H9 (cell line): ENCODE measurements at regions not wholly inside any gene's neighbourhood (a gene's known extent, or its start where the extent isn't known, plus 50 kb on each side); places are given as distances from the start of the nearest gene placed in this dataset.

Experiments used
- DNase-seq: peaks from one replicate; pipeline ENCODE4 v3.0.0-alpha.2; 2017
- H2AFZ ChIP-seq: one replicate; pipeline ENCODE4 v1.6.1; 2013; ENCODE audit warnings: mild to moderate bottlenecking, low read length, control low read depth, moderate library complexity
- H2AK5ac ChIP-seq: 2 replicates; pipeline ENCODE4 v1.6.1; 2013; ENCODE audit warnings: low read length, control low read depth, mixed read lengths; ENCODE audit not compliant: insufficient read length
- H2BK120ac ChIP-seq: one replicate; pipeline ENCODE4 v1.6.1; 2013; ENCODE audit warnings: low read depth, mild to moderate bottlenecking, low read length, control low read depth, inconsistent platforms; ENCODE audit not compliant: poor library complexity, severe bottlenecking
- H2BK12ac ChIP-seq: 2 replicates; pipeline ENCODE4 v1.6.1; 2013; ENCODE audit warnings: low read length, control low read depth, mixed read lengths, low read depth; ENCODE audit not compliant: insufficient read length
- H2BK15ac ChIP-seq: 2 replicates; pipeline ENCODE4 v1.6.1; 2013; ENCODE audit warnings: low read depth, low read length, control low read depth
- H2BK20ac ChIP-seq: one replicate; pipeline ENCODE4 v1.6.1; 2013; ENCODE audit warnings: low read depth, mild to moderate bottlenecking, low read length, control low read depth, inconsistent platforms; ENCODE audit not compliant: poor library complexity, severe bottlenecking
- H2BK5ac ChIP-seq: 2 replicates; pipeline ENCODE4 v1.6.1; 2013; ENCODE audit warnings: low read length, control low read depth, mixed read lengths; ENCODE audit not compliant: insufficient read length
- H3K14ac ChIP-seq: 2 replicates; pipeline ENCODE4 v1.6.1; 2013; ENCODE audit warnings: low read length, control low read depth; ENCODE audit not compliant: insufficient read depth
- H3K18ac ChIP-seq: 2 replicates; pipeline ENCODE4 v1.6.1; 2013; ENCODE audit warnings: low read depth, mild to moderate bottlenecking, mixed read lengths, low read length, control low read depth; ENCODE audit not compliant: insufficient read length
- H3K23ac ChIP-seq: 2 replicates; pipeline ENCODE4 v1.6.1; 2013; ENCODE audit warnings: low read length, control low read depth, mixed read lengths, low read depth; ENCODE audit not compliant: insufficient read length
- H3K23me2 ChIP-seq: 2 replicates; pipeline ENCODE4 v1.6.1; 2013; ENCODE audit warnings: low read depth, mild to moderate bottlenecking, mixed read lengths, low read length, control low read depth; ENCODE audit not compliant: insufficient read length, poor library complexity, severe bottlenecking
- H3K27ac ChIP-seq: 2 replicates; pipeline ENCODE4 v1.5.1; 2013; ENCODE audit warnings: low read length, control low read depth, mixed read lengths, low read depth; ENCODE audit not compliant: insufficient read length
- H3K27me3 ChIP-seq: 2 replicates; pipeline ENCODE4 v1.6.1; 2013; ENCODE audit warnings: low read length, control low read depth, inconsistent platforms; ENCODE audit not compliant: insufficient read depth
- H3K4ac ChIP-seq: 2 replicates; pipeline ENCODE4 v1.6.1; 2013; ENCODE audit warnings: low read depth, mild to moderate bottlenecking, control low read depth, inconsistent platforms, low read length, moderate library complexity
- H3K4me1 ChIP-seq: 2 replicates; pipeline ENCODE4 v1.6.1; 2013; ENCODE audit warnings: low read length, control low read depth, inconsistent platforms; ENCODE audit not compliant: insufficient read depth
- H3K4me2 ChIP-seq: 2 replicates; pipeline ENCODE4 v1.6.1; 2013; ENCODE audit warnings: low read length, control low read depth, mixed read lengths; ENCODE audit not compliant: insufficient read length, insufficient read depth
- H3K56ac ChIP-seq: 2 replicates; pipeline ENCODE4 v1.6.1; 2013; ENCODE audit warnings: low read depth, mild to moderate bottlenecking, mixed read lengths, low read length, control low read depth; ENCODE audit not compliant: insufficient read length
- H3K79me1 ChIP-seq: 2 replicates; pipeline ENCODE4 v1.6.1; 2013; ENCODE audit warnings: low read depth, mild to moderate bottlenecking, moderate library complexity, low read length, control low read depth, inconsistent platforms; ENCODE audit not compliant: insufficient read depth, poor library complexity, severe bottlenecking
- H3K79me2 ChIP-seq: 2 replicates; pipeline ENCODE4 v1.6.1; 2013; ENCODE audit warnings: low read length, control low read depth, inconsistent platforms; ENCODE audit not compliant: insufficient read depth
- H3K9ac ChIP-seq: 2 replicates; pipeline ENCODE4 v1.6.1; 2013; ENCODE audit warnings: low read length, control low read depth, mixed read lengths; ENCODE audit not compliant: insufficient read length; ENCODE audit errors: extremely low read depth
- H3K9me3 ChIP-seq: one replicate; pipeline ENCODE4 v1.6.1; 2013; ENCODE audit warnings: low read depth, low read length, inconsistent platforms; ENCODE audit not compliant: control insufficient read depth
- H3T11ph ChIP-seq: one replicate; pipeline ENCODE4 v1.6.1; 2013; ENCODE audit warnings: mild to moderate bottlenecking, low read length, control low read depth, inconsistent platforms
- H4K20me1 ChIP-seq: one replicate; pipeline ENCODE4 v1.6.1; 2013; ENCODE audit not compliant: control insufficient read depth, insufficient read length, insufficient read depth
- H4K5ac ChIP-seq: 2 replicates; pipeline ENCODE4 v1.6.1; 2013; ENCODE audit warnings: low read depth, mild to moderate bottlenecking, mixed read lengths, low read length, control low read depth; ENCODE audit not compliant: insufficient read length
- H4K8ac ChIP-seq: replicated peaks from 2 replicates; pipeline ENCODE4 v1.6.1; 2013; ENCODE audit warnings: low read length, control low read depth, mixed read lengths, low read depth; ENCODE audit not compliant: insufficient read length
- H4K91ac ChIP-seq: 2 replicates; pipeline ENCODE4 v1.6.1; 2013; ENCODE audit warnings: low read depth, mild to moderate bottlenecking, moderate library complexity, mixed read lengths, low read length, control low read depth; ENCODE audit not compliant: insufficient read length
- H3K27ac Mint-ChIP-seq, 3 experiments: 2 replicates in 2 of 3; 3 replicates in 1 of 3; pipeline ENCODE4 v1.8.0; 2020 to 2021; ENCODE audit warnings: mixed read lengths in 3 of 3, mild to moderate bottlenecking in 1 of 3, moderate library complexity in 1 of 3
- H3K27me3 Mint-ChIP-seq: 2 replicates; pipeline ENCODE4 v1.8.0; 2021; ENCODE audit warnings: low read depth, mild to moderate bottlenecking, moderate library complexity, mixed read lengths
- H3K36me3 Mint-ChIP-seq, 3 experiments: 2 replicates in 2 of 3; 3 replicates in 1 of 3; pipeline ENCODE4 v1.8.0; 2020 to 2021; ENCODE audit warnings: low read depth in 3 of 3, mixed read lengths in 3 of 3; ENCODE audit not compliant: insufficient read depth in 1 of 3
- H3K4me1 Mint-ChIP-seq, 2 experiments: 2 replicates each; pipeline ENCODE4 v1.8.0; 2020; ENCODE audit warnings: mixed read lengths in 2 of 2
- H3K4me3 Mint-ChIP-seq, 2 experiments: 2 replicates in 1 of 2; 3 replicates in 1 of 2; pipeline ENCODE4 v1.8.0; 2020 to 2021; ENCODE audit warnings: mild to moderate bottlenecking in 2 of 2, mixed read lengths in 2 of 2, moderate library complexity in 1 of 2
- H3K9me3 Mint-ChIP-seq, 2 experiments: 2 replicates in 1 of 2; 3 replicates in 1 of 2; pipeline ENCODE4 v1.8.0; 2020; ENCODE audit warnings: mild to moderate bottlenecking in 2 of 2, mixed read lengths in 2 of 2, moderate library complexity in 1 of 2
- TF ChIP-seq, protein P1 (sequence below): fragments of 200-600 bp; sonication (generic); conservative IDR thresholded peaks from 3 replicates; pipeline ENCODE4 v1.8.0; 2021; ENCODE audit warnings: antibody characterized with exemption, mild to moderate bottlenecking

DNA sequence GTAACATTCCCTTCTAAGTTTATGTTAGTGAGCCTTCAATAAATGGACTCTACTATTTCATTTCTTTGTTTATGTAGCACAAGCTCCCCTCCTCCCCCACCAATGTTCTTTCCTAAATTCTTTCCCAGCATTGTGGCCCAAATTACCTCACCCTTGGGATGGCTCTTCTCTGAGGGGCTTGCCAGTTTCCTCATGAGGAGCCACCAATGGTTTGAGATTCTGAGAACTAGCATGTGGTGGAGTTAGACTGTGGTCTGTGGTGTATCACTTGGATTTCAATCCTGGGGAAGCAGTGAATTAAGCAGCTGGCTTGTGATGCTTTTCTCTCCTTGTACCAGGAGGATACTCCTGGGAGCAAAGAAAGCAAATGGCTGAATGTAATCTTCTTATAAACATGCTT is 50.0 kb upstream of the NPHP3 start:
- H3K56ac ChIP-seq = no peak overlapping the region
- H2BK12ac ChIP-seq = no peak overlapping the region
- Mint-ChIP-seq H3K4me3 (no peak overlapping the region), H3K27ac (no peak overlapping the region), H3K27me3 (no peaks in the 10 kb centered on the region; the same call in 1 of the 2 replicates), H3K4me1 (peaks cover 6 to 8% of the 10 kb centered on the region in 2 experiments), H3K9me3 (peaks cover 8 to 9% of the 10 kb centered on the region in 2 experiments), H3K36me3 (peaks cover 0 to 8% (median 0%) of the 10 kb centered on the region in 3 experiments; a peak in 2 of 7 replicates)
- H2BK5ac ChIP-seq = no peak overlapping the region
- H3K4me1 ChIP-seq = no peaks in the 10 kb centered on the region
- no peak overlapping the region for H3K4ac ChIP-seq
- no peak overlapping the region for H3K14ac ChIP-seq
- H3K79me2 ChIP-seq = no peaks in the 10 kb centered on the region
- no peak for DNase-seq
- no peaks in the 10 kb centered on the region for H3K9me3 ChIP-seq
- H3T11ph ChIP-seq = no peak overlapping the region
- no peak overlapping the region for H3K9ac ChIP-seq
- H3K27ac ChIP-seq = no peak overlapping the region
- no peak overlapping the region for H2AFZ ChIP-seq
- H3K23ac ChIP-seq = no peak overlapping the region
- no peaks in the 10 kb centered on the region for H3K23me2 ChIP-seq
- TF ChIP-seq, protein P1, sequence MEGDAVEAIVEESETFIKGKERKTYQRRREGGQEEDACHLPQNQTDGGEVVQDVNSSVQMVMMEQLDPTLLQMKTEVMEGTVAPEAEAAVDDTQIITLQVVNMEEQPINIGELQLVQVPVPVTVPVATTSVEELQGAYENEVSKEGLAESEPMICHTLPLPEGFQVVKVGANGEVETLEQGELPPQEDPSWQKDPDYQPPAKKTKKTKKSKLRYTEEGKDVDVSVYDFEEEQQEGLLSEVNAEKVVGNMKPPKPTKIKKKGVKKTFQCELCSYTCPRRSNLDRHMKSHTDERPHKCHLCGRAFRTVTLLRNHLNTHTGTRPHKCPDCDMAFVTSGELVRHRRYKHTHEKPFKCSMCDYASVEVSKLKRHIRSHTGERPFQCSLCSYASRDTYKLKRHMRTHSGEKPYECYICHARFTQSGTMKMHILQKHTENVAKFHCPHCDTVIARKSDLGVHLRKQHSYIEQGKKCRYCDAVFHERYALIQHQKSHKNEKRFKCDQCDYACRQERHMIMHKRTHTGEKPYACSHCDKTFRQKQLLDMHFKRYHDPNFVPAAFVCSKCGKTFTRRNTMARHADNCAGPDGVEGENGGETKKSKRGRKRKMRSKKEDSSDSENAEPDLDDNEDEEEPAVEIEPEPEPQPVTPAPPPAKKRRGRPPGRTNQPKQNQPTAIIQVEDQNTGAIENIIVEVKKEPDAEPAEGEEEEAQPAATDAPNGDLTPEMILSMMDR = no peak
- no peak overlapping the region for H2BK15ac ChIP-seq
- H2BK120ac ChIP-seq = no peak overlapping the region
- no peaks in the 10 kb centered on the region for H4K20me1 ChIP-seq
- no peaks in the 10 kb centered on the region for H3K27me3 ChIP-seq
- no peak overlapping the region for H4K8ac ChIP-seq
- H2AK5ac ChIP-seq = no peak overlapping the region
- no peak overlapping the region for H2BK20ac ChIP-seq
- no peak overlapping the region for H3K18ac ChIP-seq
- no peaks in the 10 kb centered on the region for H3K79me1 ChIP-seq
- H4K5ac ChIP-seq = no peak overlapping the region
- H3K4me2 ChIP-seq = no peak overlapping the region
- H4K91ac ChIP-seq = no peak overlapping the region
